H9 (cell line): ENCODE measurements at regions not wholly inside any gene's neighbourhood (a gene's known extent, or its start where the extent isn't known, plus 50 kb on each side); places are given as distances from the start of the nearest gene placed in this dataset.
"Not testable (repeated sequence)": the region's sequence is repeated elsewhere in the genome, so short reads cannot be mapped to it uniquely, and the experiment has no call there.

Source experiments
- DNase-seq: peaks from one replicate; pipeline ENCODE4 v3.0.0-alpha.2; 2017
- H2AFZ ChIP-seq: one replicate; pipeline ENCODE4 v1.6.1; 2013; ENCODE audit warnings: mild to moderate bottlenecking, low read length, control low read depth, moderate library complexity
- H2AK5ac ChIP-seq: 2 replicates; pipeline ENCODE4 v1.6.1; 2013; ENCODE audit warnings: low read length, control low read depth, mixed read lengths; ENCODE audit not compliant: insufficient read length
- H2BK120ac ChIP-seq: one replicate; pipeline ENCODE4 v1.6.1; 2013; ENCODE audit warnings: low read depth, mild to moderate bottlenecking, low read length, control low read depth, inconsistent platforms; ENCODE audit not compliant: poor library complexity, severe bottlenecking
- H2BK12ac ChIP-seq: 2 replicates; pipeline ENCODE4 v1.6.1; 2013; ENCODE audit warnings: low read length, control low read depth, mixed read lengths, low read depth; ENCODE audit not compliant: insufficient read length
- H2BK15ac ChIP-seq: 2 replicates; pipeline ENCODE4 v1.6.1; 2013; ENCODE audit warnings: low read depth, low read length, control low read depth
- H2BK20ac ChIP-seq: one replicate; pipeline ENCODE4 v1.6.1; 2013; ENCODE audit warnings: low read depth, mild to moderate bottlenecking, low read length, control low read depth, inconsistent platforms; ENCODE audit not compliant: poor library complexity, severe bottlenecking
- H2BK5ac ChIP-seq: 2 replicates; pipeline ENCODE4 v1.6.1; 2013; ENCODE audit warnings: low read length, control low read depth, mixed read lengths; ENCODE audit not compliant: insufficient read length
- H3K14ac ChIP-seq: 2 replicates; pipeline ENCODE4 v1.6.1; 2013; ENCODE audit warnings: low read length, control low read depth; ENCODE audit not compliant: insufficient read depth
- H3K18ac ChIP-seq: 2 replicates; pipeline ENCODE4 v1.6.1; 2013; ENCODE audit warnings: low read depth, mild to moderate bottlenecking, mixed read lengths, low read length, control low read depth; ENCODE audit not compliant: insufficient read length
- H3K23ac ChIP-seq: 2 replicates; pipeline ENCODE4 v1.6.1; 2013; ENCODE audit warnings: low read length, control low read depth, mixed read lengths, low read depth; ENCODE audit not compliant: insufficient read length
- H3K23me2 ChIP-seq: 2 replicates; pipeline ENCODE4 v1.6.1; 2013; ENCODE audit warnings: low read depth, mild to moderate bottlenecking, mixed read lengths, low read length, control low read depth; ENCODE audit not compliant: insufficient read length, poor library complexity, severe bottlenecking
- H3K27ac ChIP-seq: 2 replicates; pipeline ENCODE4 v1.5.1; 2013; ENCODE audit warnings: low read length, control low read depth, mixed read lengths, low read depth; ENCODE audit not compliant: insufficient read length
- H3K27me3 ChIP-seq: 2 replicates; pipeline ENCODE4 v1.6.1; 2013; ENCODE audit warnings: low read length, control low read depth, inconsistent platforms; ENCODE audit not compliant: insufficient read depth
- H3K4ac ChIP-seq: 2 replicates; pipeline ENCODE4 v1.6.1; 2013; ENCODE audit warnings: low read depth, mild to moderate bottlenecking, control low read depth, inconsistent platforms, low read length, moderate library complexity
- H3K4me1 ChIP-seq: 2 replicates; pipeline ENCODE4 v1.6.1; 2013; ENCODE audit warnings: low read length, control low read depth, inconsistent platforms; ENCODE audit not compliant: insufficient read depth
- H3K4me2 ChIP-seq: 2 replicates; pipeline ENCODE4 v1.6.1; 2013; ENCODE audit warnings: low read length, control low read depth, mixed read lengths; ENCODE audit not compliant: insufficient read length, insufficient read depth
- H3K56ac ChIP-seq: 2 replicates; pipeline ENCODE4 v1.6.1; 2013; ENCODE audit warnings: low read depth, mild to moderate bottlenecking, mixed read lengths, low read length, control low read depth; ENCODE audit not compliant: insufficient read length
- H3K79me1 ChIP-seq: 2 replicates; pipeline ENCODE4 v1.6.1; 2013; ENCODE audit warnings: low read depth, mild to moderate bottlenecking, moderate library complexity, low read length, control low read depth, inconsistent platforms; ENCODE audit not compliant: insufficient read depth, poor library complexity, severe bottlenecking
- H3K79me2 ChIP-seq: 2 replicates; pipeline ENCODE4 v1.6.1; 2013; ENCODE audit warnings: low read length, control low read depth, inconsistent platforms; ENCODE audit not compliant: insufficient read depth
- H3K9ac ChIP-seq: 2 replicates; pipeline ENCODE4 v1.6.1; 2013; ENCODE audit warnings: low read length, control low read depth, mixed read lengths; ENCODE audit not compliant: insufficient read length; ENCODE audit errors: extremely low read depth
- H3K9me3 ChIP-seq: one replicate; pipeline ENCODE4 v1.6.1; 2013; ENCODE audit warnings: low read depth, low read length, inconsistent platforms; ENCODE audit not compliant: control insufficient read depth
- H3T11ph ChIP-seq: one replicate; pipeline ENCODE4 v1.6.1; 2013; ENCODE audit warnings: mild to moderate bottlenecking, low read length, control low read depth, inconsistent platforms
- H4K20me1 ChIP-seq: one replicate; pipeline ENCODE4 v1.6.1; 2013; ENCODE audit not compliant: control insufficient read depth, insufficient read length, insufficient read depth
- H4K5ac ChIP-seq: 2 replicates; pipeline ENCODE4 v1.6.1; 2013; ENCODE audit warnings: low read depth, mild to moderate bottlenecking, mixed read lengths, low read length, control low read depth; ENCODE audit not compliant: insufficient read length
- H4K8ac ChIP-seq: replicated peaks from 2 replicates; pipeline ENCODE4 v1.6.1; 2013; ENCODE audit warnings: low read length, control low read depth, mixed read lengths, low read depth; ENCODE audit not compliant: insufficient read length
- H4K91ac ChIP-seq: 2 replicates; pipeline ENCODE4 v1.6.1; 2013; ENCODE audit warnings: low read depth, mild to moderate bottlenecking, moderate library complexity, mixed read lengths, low read length, control low read depth; ENCODE audit not compliant: insufficient read length
- H3K27ac Mint-ChIP-seq, 3 experiments: 2 replicates in 2 of 3; 3 replicates in 1 of 3; pipeline ENCODE4 v1.8.0; 2020 to 2021; ENCODE audit warnings: mixed read lengths in 3 of 3, mild to moderate bottlenecking in 1 of 3, moderate library complexity in 1 of 3
- H3K27me3 Mint-ChIP-seq: 2 replicates; pipeline ENCODE4 v1.8.0; 2021; ENCODE audit warnings: low read depth, mild to moderate bottlenecking, moderate library complexity, mixed read lengths
- H3K36me3 Mint-ChIP-seq, 3 experiments: 2 replicates in 2 of 3; 3 replicates in 1 of 3; pipeline ENCODE4 v1.8.0; 2020 to 2021; ENCODE audit warnings: low read depth in 3 of 3, mixed read lengths in 3 of 3; ENCODE audit not compliant: insufficient read depth in 1 of 3
- H3K4me1 Mint-ChIP-seq, 2 experiments: 2 replicates each; pipeline ENCODE4 v1.8.0; 2020; ENCODE audit warnings: mixed read lengths in 2 of 2
- H3K4me3 Mint-ChIP-seq, 2 experiments: 2 replicates in 1 of 2; 3 replicates in 1 of 2; pipeline ENCODE4 v1.8.0; 2020 to 2021; ENCODE audit warnings: mild to moderate bottlenecking in 2 of 2, mixed read lengths in 2 of 2, moderate library complexity in 1 of 2
- H3K9me3 Mint-ChIP-seq, 2 experiments: 2 replicates in 1 of 2; 3 replicates in 1 of 2; pipeline ENCODE4 v1.8.0; 2020; ENCODE audit warnings: mild to moderate bottlenecking in 2 of 2, mixed read lengths in 2 of 2, moderate library complexity in 1 of 2
- WGBS: extraction: QIAGEN DNeasy Blood & Tissue Kit; methylation state at CpG from one replicate; pipeline ENCODE4 v1.1.7; 2013; ENCODE audit warnings: missing lambda C conversion rate, low lambda C conversion rate, mixed read lengths; ENCODE audit not compliant: insufficient read length; ENCODE audit errors: extremely low coverage; 5-methylcytosine and 5-hydroxymethylcytosine counted together
- TF ChIP-seq, protein P1 (sequence below): fragments of 200-600 bp; sonication (generic); conservative IDR thresholded peaks from 3 replicates; pipeline ENCODE4 v1.8.0; 2021; ENCODE audit warnings: antibody characterized with exemption, mild to moderate bottlenecking

DNA sequence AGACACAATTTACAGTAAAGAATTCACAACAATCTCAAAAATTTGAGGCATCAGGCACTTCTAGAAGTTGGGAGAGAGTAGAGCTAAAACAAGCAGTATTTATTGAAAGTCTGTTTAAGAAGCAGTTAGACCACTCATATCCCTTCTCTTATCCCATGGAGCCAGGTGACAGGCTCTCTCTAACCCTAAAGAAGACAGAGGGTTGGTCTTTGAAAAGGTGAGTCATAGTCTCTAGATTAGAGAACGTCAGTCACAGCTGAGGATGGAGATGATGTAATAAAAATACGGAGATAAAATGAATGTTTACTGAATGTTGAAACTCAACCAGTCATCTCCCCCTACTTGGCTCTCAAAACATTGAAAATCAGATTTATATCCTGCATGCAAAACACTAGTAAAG, 223.8 kb downstream of the CHIC2 start:
- Mint-ChIP-seq H3K4me3 (no peak overlapping the region), H3K27ac (no peak overlapping the region), H3K27me3 (peaks cover 17% of the 10 kb centered on the region), H3K36me3 (no peaks in the 10 kb centered on the region; a peak in 1 of 7 replicates), H3K4me1 (0 out of 4 replicates have a peak, but pooled peaks cover 0 to 3% of the 10 kb centered on the region in 2 experiments), H3K9me3 (peaks cover 22 to 23% of the 10 kb centered on the region in 2 experiments; a peak in 4 of 5 replicates)
- Histone ChIP-seq H2BK15ac (no peak overlapping the region), H2AK5ac (no peak overlapping the region), H3K23me2 (no peaks in the 10 kb centered on the region), H3K79me2 (no peaks in the 10 kb centered on the region), H2BK20ac (no peak overlapping the region), H2AFZ (no peak overlapping the region), H3K9ac (no peak overlapping the region), H3K79me1 (no peaks in the 10 kb centered on the region), H4K5ac (no peak overlapping the region), H2BK120ac (no peak overlapping the region), H4K91ac (no peak overlapping the region), H3K4ac (no peak overlapping the region), H3K27ac (no peak overlapping the region), H3K14ac (no peak overlapping the region), H3K4me2 (no peak overlapping the region), H4K20me1 (no peaks in the 10 kb centered on the region), H4K8ac (no peak overlapping the region), H2BK5ac (no peak overlapping the region), H3K27me3 (no peaks in the 10 kb centered on the region), H3K56ac (no peak overlapping the region), H2BK12ac (no peak overlapping the region), H3T11ph (no peak overlapping the region), H3K9me3 (no peaks in the 10 kb centered on the region), H3K4me1 (no peaks in the 10 kb centered on the region), H3K23ac (no peak overlapping the region), H3K18ac (no peak overlapping the region)
- TF ChIP-seq, protein P1, sequence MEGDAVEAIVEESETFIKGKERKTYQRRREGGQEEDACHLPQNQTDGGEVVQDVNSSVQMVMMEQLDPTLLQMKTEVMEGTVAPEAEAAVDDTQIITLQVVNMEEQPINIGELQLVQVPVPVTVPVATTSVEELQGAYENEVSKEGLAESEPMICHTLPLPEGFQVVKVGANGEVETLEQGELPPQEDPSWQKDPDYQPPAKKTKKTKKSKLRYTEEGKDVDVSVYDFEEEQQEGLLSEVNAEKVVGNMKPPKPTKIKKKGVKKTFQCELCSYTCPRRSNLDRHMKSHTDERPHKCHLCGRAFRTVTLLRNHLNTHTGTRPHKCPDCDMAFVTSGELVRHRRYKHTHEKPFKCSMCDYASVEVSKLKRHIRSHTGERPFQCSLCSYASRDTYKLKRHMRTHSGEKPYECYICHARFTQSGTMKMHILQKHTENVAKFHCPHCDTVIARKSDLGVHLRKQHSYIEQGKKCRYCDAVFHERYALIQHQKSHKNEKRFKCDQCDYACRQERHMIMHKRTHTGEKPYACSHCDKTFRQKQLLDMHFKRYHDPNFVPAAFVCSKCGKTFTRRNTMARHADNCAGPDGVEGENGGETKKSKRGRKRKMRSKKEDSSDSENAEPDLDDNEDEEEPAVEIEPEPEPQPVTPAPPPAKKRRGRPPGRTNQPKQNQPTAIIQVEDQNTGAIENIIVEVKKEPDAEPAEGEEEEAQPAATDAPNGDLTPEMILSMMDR, result no peak
- WGBS, result no CpG with 5 or more reads among the region's 2 CpGs
- no peak for DNase-seq

DNA sequence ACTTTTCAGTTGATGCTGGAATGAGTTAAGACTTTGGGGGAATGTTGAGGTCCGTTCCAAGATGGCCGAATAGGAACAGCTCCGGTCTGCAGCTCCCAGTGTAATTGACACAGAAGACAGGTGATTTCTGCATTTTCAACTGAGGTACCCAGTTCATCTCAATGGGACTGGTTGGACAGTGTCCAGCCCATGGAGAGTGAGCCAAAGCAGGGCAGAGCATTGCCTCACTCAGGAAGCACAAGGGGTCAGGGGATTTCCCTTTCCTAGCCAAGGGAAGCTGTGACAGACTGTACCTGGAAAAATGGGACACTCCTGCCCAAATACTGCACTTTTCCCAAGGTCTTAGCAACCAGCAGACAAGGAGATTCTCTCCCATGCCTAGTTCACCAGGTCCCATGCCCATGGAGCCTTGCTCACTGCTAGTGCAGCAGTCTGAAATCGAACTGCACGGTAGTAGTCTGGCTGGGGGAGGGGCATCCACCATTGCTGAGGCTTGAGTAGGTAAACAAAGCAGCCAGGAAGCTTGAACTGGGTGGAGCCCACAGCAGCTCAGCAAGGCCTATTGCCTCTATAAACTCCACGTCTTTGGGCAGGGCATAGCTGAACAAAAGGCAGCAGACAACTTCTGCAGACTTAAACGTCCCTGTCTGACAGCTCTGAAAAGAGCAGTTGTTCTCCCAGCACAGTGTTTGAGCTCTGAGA, 231.0 kb downstream of the CHIC2 start:
- not testable (repeated sequence) for H3K79me2 ChIP-seq, H2BK15ac ChIP-seq, H4K5ac ChIP-seq, H3K23me2 ChIP-seq, H4K20me1 ChIP-seq, H2BK12ac ChIP-seq, H2BK120ac ChIP-seq, H3K27me3 ChIP-seq, H3K4me3 Mint-ChIP-seq, H3K4me2 ChIP-seq, H3K79me1 ChIP-seq, H2AFZ ChIP-seq, H3K9ac ChIP-seq, H2BK5ac ChIP-seq, H3K23ac ChIP-seq, H2AK5ac ChIP-seq, H4K91ac ChIP-seq, H3K18ac ChIP-seq, H4K8ac ChIP-seq, H3K27ac Mint-ChIP-seq, H3K27me3 Mint-ChIP-seq, H3K27ac ChIP-seq, H3T11ph ChIP-seq, H3K4ac ChIP-seq, H3K4me1 ChIP-seq, H2BK20ac ChIP-seq, H3K4me1 Mint-ChIP-seq, DNase-seq, H3K14ac ChIP-seq, H3K56ac ChIP-seq
- peaks cover 18% of the 10 kb centered on the region for H3K9me3 ChIP-seq
- H3K36me3 Mint-ChIP-seq, result peaks cover 13 to 22% (median 18%) of the 10 kb centered on the region in 3 experiments; a peak in 6 of 7 replicates
- H3K9me3 Mint-ChIP-seq, result peaks cover 69 to 77% of the 10 kb centered on the region in 2 experiments
- WGBS, result no CpG with 5 or more reads among the region's 7 CpGs
